HUES6 (cell line): ENCODE measurements at regions not wholly inside any gene's neighbourhood (a gene's known extent, or its start where the extent isn't known, plus 50 kb on each side); places are given as distances from the start of the nearest gene placed in this dataset.

ENCODE experiments used
- H3K27ac ChIP-seq: 2 replicates; pipeline ENCODE4 v1.7.0; 2013; ENCODE audit warnings: low read depth, mild to moderate bottlenecking, low read length, inconsistent platforms
- H3K27me3 ChIP-seq: 2 replicates; pipeline ENCODE4 v1.6.1; 2013; ENCODE audit warnings: low read length; ENCODE audit not compliant: control insufficient read depth, insufficient read depth
- H3K36me3 ChIP-seq: 2 replicates; pipeline ENCODE4 v1.6.1; 2013; ENCODE audit warnings: low read length; ENCODE audit not compliant: control insufficient read depth, insufficient read depth
- H3K4me1 ChIP-seq: 2 replicates; pipeline ENCODE4 v1.6.1; 2013; ENCODE audit warnings: low read length; ENCODE audit not compliant: control insufficient read depth, insufficient read depth
- H3K4me3 ChIP-seq: 2 replicates; pipeline ENCODE4 v1.5.1; 2013; ENCODE audit warnings: low read depth, low read length
- H3K9ac ChIP-seq: one replicate; pipeline ENCODE4 v1.6.1; 2013; ENCODE audit warnings: mild to moderate bottlenecking, low read length
- H3K9me3 ChIP-seq: 2 replicates; pipeline ENCODE4 v1.6.1; 2013; ENCODE audit warnings: low read depth, low read length; ENCODE audit not compliant: control insufficient read depth, insufficient read depth

- Histone ChIP-seq H3K27me3 (no peaks in the 10 kb centered on the region), H3K9me3 (no peaks in the 10 kb centered on the region), H3K4me3 (no peak overlapping the region), H3K4me1 (peaks cover 4% of the 10 kb centered on the region; the same call in 1 of the 2 replicates), H3K36me3 (no peaks in the 10 kb centered on the region), H3K27ac (no peak overlapping the region), H3K9ac (no peak overlapping the region)
Measured at GRCh38 chr6:9197726-9198125, 762.4 kb upstream of the SLC35B3 start.

GRCh38 chr6:9195322-9195721 is 760.0 kb upstream of the SLC35B3 start:
- Histone ChIP-seq H3K36me3 (no peaks in the 10 kb centered on the region), H3K4me1 (no peaks in the 10 kb centered on the region; the same call in 1 of the 2 replicates), H3K9ac (no peak overlapping the region), H3K9me3 (no peaks in the 10 kb centered on the region), H3K4me3 (no peak overlapping the region), H3K27ac (no peak overlapping the region), H3K27me3 (no peaks in the 10 kb centered on the region)

GRCh38 chr6:9192405-9192909 is 757.1 kb upstream of the SLC35B3 start:
- Histone ChIP-seq H3K36me3 (no peaks in the 10 kb centered on the region), H3K9ac (no peak overlapping the region), H3K27me3 (no peaks in the 10 kb centered on the region), H3K9me3 (no peaks in the 10 kb centered on the region), H3K27ac (no peak overlapping the region), H3K4me1 (no peaks in the 10 kb centered on the region), H3K4me3 (no peak overlapping the region)

- Histone ChIP-seq H3K9me3 (no peaks in the 10 kb centered on the region), H3K9ac (no peak overlapping the region), H3K27ac (no peak overlapping the region), H3K27me3 (no peaks in the 10 kb centered on the region), H3K4me3 (no peak overlapping the region), H3K36me3 (no peaks in the 10 kb centered on the region), H3K4me1 (no peaks in the 10 kb centered on the region)
Measured at GRCh38 chr6:9186148-9186547, 750.8 kb upstream of the SLC35B3 start.

- H3K9me3 ChIP-seq, result peaks cover 5% of the 10 kb centered on the region
- H3K4me3 ChIP-seq, result no peak overlapping the region
- no peak overlapping the region for H3K27ac ChIP-seq
- H3K4me1 ChIP-seq, result no peaks in the 10 kb centered on the region
- H3K36me3 ChIP-seq, result no peaks in the 10 kb centered on the region
- H3K27me3 ChIP-seq, result no peaks in the 10 kb centered on the region
- H3K9ac ChIP-seq, result no peak overlapping the region
Measured at GRCh38 chr6:9178071-9178470, 742.7 kb upstream of the SLC35B3 start.

- Histone ChIP-seq H3K9ac (no peak overlapping the region), H3K4me3 (no peak overlapping the region), H3K4me1 (no peaks in the 10 kb centered on the region), H3K27me3 (no peaks in the 10 kb centered on the region), H3K9me3 (peaks cover 8% of the 10 kb centered on the region), H3K36me3 (no peaks in the 10 kb centered on the region), H3K27ac (no peak overlapping the region)
Measured at GRCh38 chr6:9173229-9173628, 737.9 kb upstream of the SLC35B3 start.

- Histone ChIP-seq H3K27me3 (no peaks in the 10 kb centered on the region), H3K27ac (no peak overlapping the region), H3K9ac (no peak overlapping the region), H3K9me3 (peaks cover 8% of the 10 kb centered on the region), H3K4me3 (no peak overlapping the region), H3K4me1 (no peaks in the 10 kb centered on the region), H3K36me3 (no peaks in the 10 kb centered on the region)
Measured at GRCh38 chr6:9172096-9172495, 736.8 kb upstream of the SLC35B3 start.

GRCh38 chr6:9168669-9169068 is 733.3 kb upstream of the SLC35B3 start:
- H3K36me3 ChIP-seq, result no peaks in the 10 kb centered on the region
- H3K4me1 ChIP-seq, result no peaks in the 10 kb centered on the region
- H3K27me3 ChIP-seq, result no peaks in the 10 kb centered on the region
- H3K9me3 ChIP-seq, result peaks cover 8% of the 10 kb centered on the region
- no peak overlapping the region for H3K9ac ChIP-seq
- no peak overlapping the region for H3K27ac ChIP-seq
- H3K4me3 ChIP-seq, result no peak overlapping the region

GRCh38 chr6:9161731-9162130 is 726.4 kb upstream of the SLC35B3 start:
- Histone ChIP-seq H3K36me3 (no peaks in the 10 kb centered on the region), H3K9me3 (no peaks in the 10 kb centered on the region), H3K9ac (no peak overlapping the region), H3K27me3 (no peaks in the 10 kb centered on the region), H3K4me1 (no peaks in the 10 kb centered on the region), H3K4me3 (no peak overlapping the region), H3K27ac (no peak overlapping the region)

GRCh38 chr6:9159051-9159450 is 723.7 kb upstream of the SLC35B3 start:
- Histone ChIP-seq H3K27me3 (no peaks in the 10 kb centered on the region), H3K4me3 (no peak overlapping the region), H3K9ac (no peak overlapping the region), H3K36me3 (no peaks in the 10 kb centered on the region), H3K9me3 (no peaks in the 10 kb centered on the region), H3K27ac (no peak overlapping the region), H3K4me1 (no peaks in the 10 kb centered on the region)

- Histone ChIP-seq H3K4me1 (no peaks in the 10 kb centered on the region), H3K4me3 (no peak overlapping the region), H3K36me3 (no peaks in the 10 kb centered on the region), H3K9ac (no peak overlapping the region), H3K27me3 (no peaks in the 10 kb centered on the region), H3K9me3 (no peaks in the 10 kb centered on the region), H3K27ac (no peak overlapping the region)
Measured at GRCh38 chr6:9155836-9156235, 720.5 kb upstream of the SLC35B3 start.

GRCh38 chr6:9143140-9143539 is 707.8 kb upstream of the SLC35B3 start:
- H3K4me3 ChIP-seq, result no peak overlapping the region
- H3K36me3 ChIP-seq, result no peaks in the 10 kb centered on the region
- H3K9ac ChIP-seq, result no peak overlapping the region
- no peak overlapping the region for H3K27ac ChIP-seq
- H3K9me3 ChIP-seq, result peaks cover 3% of the 10 kb centered on the region; the same call in 1 of the 2 replicates
- H3K27me3 ChIP-seq, result no peaks in the 10 kb centered on the region
- no peaks in the 10 kb centered on the region for H3K4me1 ChIP-seq
